ENCODE measurements at regions not wholly inside any gene's neighbourhood (a gene's known extent, or its start where the extent isn't known, plus 50 kb on each side); places are given as distances from the start of the nearest gene placed in this dataset.

GRCh38 chr9:13535141-13535540, 255.6 kb upstream of the MPDZ start:
- no peaks in the 10 kb centered on the region for H3K36me3 ChIP-seq (ENCODE audit: insufficient read depth, low read length)
- no peak overlapping the region for H3K27ac ChIP-seq (ENCODE audit: low read depth, low read length, poor library complexity, severe bottlenecking)
- no peak overlapping the region for H3K4me2 ChIP-seq (ENCODE audit: low read length)
- no peak overlapping the region for H2AFZ ChIP-seq (ENCODE audit: low read length)
- H3K4me1 ChIP-seq (ENCODE audit: insufficient read depth, low read length, poor library complexity, severe bottlenecking) = no peaks in the 10 kb centered on the region
- no peak overlapping the region for H3K4me3 ChIP-seq (ENCODE audit: low read depth, low read length, poor library complexity, severe bottlenecking)
- no TSS peak for BruUV-seq (replicated peaks)
- intact Hi-C loops (cut with micrococcal nuclease; ENCODE audit: unreplicated experiment) = no loop called here
- no peak for TF ChIP-seq CTCF (conservative IDR thresholded peaks at IDR 0.05; ENCODE audit: low read length)
- TF ChIP-seq EZH2phosphoT487 (IDR thresholded peaks at IDR 0.05; ENCODE audit: borderline replicate concordance, low read depth, low read length) = no peak
- H4K20me1 ChIP-seq (ENCODE audit: insufficient read depth, low read length) = no peaks in the 10 kb centered on the region
- H3K9me3 ChIP-seq (ENCODE audit: low read length) = no peaks in the 10 kb centered on the region
- H3K79me2 ChIP-seq (ENCODE audit: insufficient read depth, low read depth, low read length) = no peaks in the 10 kb centered on the region
- CTCF ChIA-PET (ENCODE audit: unreplicated experiment) = no interaction called here
- no peak for DNase-seq (ENCODE audit: low spot score)
- no peaks in the 10 kb centered on the region for H3K9me2 ChIP-seq (ENCODE audit: insufficient read depth, low read length)
- POLR2A ChIA-PET = no interaction called here

GRCh38 chr9:13534006-13534405, 254.5 kb upstream of the MPDZ start:
- no peak overlapping the region for H2AFZ ChIP-seq (ENCODE audit: low read length)
- no TSS peak for BruUV-seq (replicated peaks)
- no peaks in the 10 kb centered on the region for H3K9me2 ChIP-seq (ENCODE audit: insufficient read depth, low read length)
- DNase-seq (ENCODE audit: low spot score) = no peak
- ChIA-PET CTCF (ENCODE audit: unreplicated experiment) (no interaction called here), POLR2A (no interaction called here)
- no peaks in the 10 kb centered on the region for H4K20me1 ChIP-seq (ENCODE audit: insufficient read depth, low read length)
- no peak overlapping the region for H3K4me2 ChIP-seq (ENCODE audit: low read length)
- H3K79me2 ChIP-seq (ENCODE audit: insufficient read depth, low read depth, low read length) = no peaks in the 10 kb centered on the region
- TF ChIP-seq CTCF (conservative IDR thresholded peaks at IDR 0.05; ENCODE audit: low read length) (no peak), EZH2phosphoT487 (IDR thresholded peaks at IDR 0.05; ENCODE audit: borderline replicate concordance, low read depth, low read length) (no peak)
- H3K36me3 ChIP-seq (ENCODE audit: insufficient read depth, low read length) = no peaks in the 10 kb centered on the region
- intact Hi-C loops (cut with micrococcal nuclease; ENCODE audit: unreplicated experiment) = no loop called here
- no peaks in the 10 kb centered on the region for H3K9me3 ChIP-seq (ENCODE audit: low read length)
- no peaks in the 10 kb centered on the region for H3K4me1 ChIP-seq (ENCODE audit: insufficient read depth, low read length, poor library complexity, severe bottlenecking)
- no peak overlapping the region for H3K4me3 ChIP-seq (ENCODE audit: low read depth, low read length, poor library complexity, severe bottlenecking)
- no peak overlapping the region for H3K27ac ChIP-seq (ENCODE audit: low read depth, low read length, poor library complexity, severe bottlenecking)

- CTCF ChIA-PET (ENCODE audit: unreplicated experiment) = no interaction called here
- H3K79me2 ChIP-seq (ENCODE audit: insufficient read depth, low read depth, low read length) = no peaks in the 10 kb centered on the region
Observed at GRCh38 chr9:13532407-13532806, 252.9 kb upstream of the MPDZ start.

More at GRCh38 chr9:13532407-13532806, 252.9 kb upstream of the MPDZ start:
- H3K36me3 ChIP-seq (ENCODE audit: insufficient read depth, low read length) = no peaks in the 10 kb centered on the region
- H3K4me1 ChIP-seq (ENCODE audit: insufficient read depth, low read length, poor library complexity, severe bottlenecking) = no peaks in the 10 kb centered on the region
- no TSS peak for BruUV-seq (replicated peaks)
- TF ChIP-seq EZH2phosphoT487 (IDR thresholded peaks at IDR 0.05; ENCODE audit: borderline replicate concordance, low read depth, low read length) = no peak
- H3K9me3 ChIP-seq (ENCODE audit: low read length) = no peaks in the 10 kb centered on the region
- no peak for DNase-seq (ENCODE audit: low spot score)
- no peak overlapping the region for H3K4me3 ChIP-seq (ENCODE audit: low read depth, low read length, poor library complexity, severe bottlenecking)
- H4K20me1 ChIP-seq (ENCODE audit: insufficient read depth, low read length) = no peaks in the 10 kb centered on the region
- no peak overlapping the region for H3K4me2 ChIP-seq (ENCODE audit: low read length)
- POLR2A ChIA-PET = no interaction called here
- H3K27ac ChIP-seq (ENCODE audit: low read depth, low read length, poor library complexity, severe bottlenecking) = no peak overlapping the region
- no peaks in the 10 kb centered on the region for H3K9me2 ChIP-seq (ENCODE audit: insufficient read depth, low read length)
- H2AFZ ChIP-seq (ENCODE audit: low read length) = no peak overlapping the region
- intact Hi-C loops (cut with micrococcal nuclease; ENCODE audit: unreplicated experiment) = no loop called here

All from OCI-LY7 (cell line).